IPS-18a (cell line): ENCODE measurements at regions not wholly inside any gene's neighbourhood (a gene's known extent, or its start where the extent isn't known, plus 50 kb on each side); places are given as distances from the start of the nearest gene placed in this dataset.

Experiments
- H3K27ac ChIP-seq: one replicate; pipeline ENCODE4 v1.5.1; 2013; ENCODE audit warnings: low read length
- H3K27me3 ChIP-seq: one replicate; pipeline ENCODE4 v1.6.1; 2013; ENCODE audit warnings: mild to moderate bottlenecking, low read length; ENCODE audit not compliant: control insufficient read depth, insufficient read depth
- H3K36me3 ChIP-seq: one replicate; pipeline ENCODE4 v1.6.1; 2013; ENCODE audit warnings: low read depth, low read length; ENCODE audit not compliant: control insufficient read depth
- H3K4me1 ChIP-seq: one replicate; pipeline ENCODE4 v1.6.1; 2013; ENCODE audit warnings: low read depth, low read length; ENCODE audit not compliant: control insufficient read depth
- H3K4me3 ChIP-seq: one replicate; pipeline ENCODE4 v1.5.1; 2013; ENCODE audit warnings: low read length
- H3K9ac ChIP-seq: one replicate; pipeline ENCODE4 v1.6.1; 2013; ENCODE audit warnings: mild to moderate bottlenecking, low read length, moderate library complexity
- H3K9me3 ChIP-seq: one replicate; pipeline ENCODE4 v1.6.1; 2013; ENCODE audit warnings: low read depth, low read length; ENCODE audit not compliant: control insufficient read depth

- H3K36me3 ChIP-seq, result no peaks in the 10 kb centered on the region
- H3K9ac ChIP-seq, result no peak overlapping the region
- H3K4me3 ChIP-seq, result no peak overlapping the region
- no peaks in the 10 kb centered on the region for H3K27me3 ChIP-seq
- no peaks in the 10 kb centered on the region for H3K9me3 ChIP-seq
- peaks cover 20% of the 10 kb centered on the region for H3K4me1 ChIP-seq
- H3K27ac ChIP-seq, result no peak overlapping the region
Observed at GRCh38 chr9:107675351-107676259, 186.0 kb upstream of the KLF4 start.

DNA sequence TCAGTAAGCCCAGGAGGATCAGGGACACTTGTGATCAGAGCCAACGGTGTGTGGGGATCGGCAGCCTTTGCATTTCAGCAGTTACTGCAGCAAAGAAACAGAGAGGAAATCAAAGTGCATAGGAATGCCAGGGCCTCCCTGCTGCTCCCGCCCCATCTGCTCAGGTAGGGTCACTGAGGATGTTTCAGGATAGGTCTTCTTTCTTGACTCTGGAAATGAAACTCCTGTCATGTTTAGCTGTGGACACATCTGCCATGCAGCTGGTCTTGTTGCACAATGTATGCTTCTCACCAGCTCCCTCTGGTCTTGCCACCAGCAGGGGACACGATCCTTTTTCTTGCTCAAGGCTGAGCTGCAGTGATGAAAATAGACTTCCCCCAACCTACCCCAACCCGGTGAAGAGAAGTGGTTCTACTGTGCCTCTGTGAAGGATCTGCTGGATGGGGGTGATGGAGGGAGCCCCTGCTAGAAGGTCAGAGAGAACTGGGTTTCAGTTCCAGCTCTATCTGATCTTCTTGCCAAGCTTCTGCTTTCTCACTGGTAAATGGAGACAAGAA is 185.2 kb upstream of the KLF4 start:
- no peaks in the 10 kb centered on the region for H3K27me3 ChIP-seq
- H3K4me1 ChIP-seq, result peaks cover 20% of the 10 kb centered on the region
- H3K36me3 ChIP-seq, result no peaks in the 10 kb centered on the region
- peak overlapping the region; percentile 70 for H3K27ac ChIP-seq
- H3K4me3 ChIP-seq, result peak overlapping the region; percentile 50
- peak overlapping the region; percentile 1 for H3K9ac ChIP-seq
- H3K9me3 ChIP-seq, result no peaks in the 10 kb centered on the region

DNA sequence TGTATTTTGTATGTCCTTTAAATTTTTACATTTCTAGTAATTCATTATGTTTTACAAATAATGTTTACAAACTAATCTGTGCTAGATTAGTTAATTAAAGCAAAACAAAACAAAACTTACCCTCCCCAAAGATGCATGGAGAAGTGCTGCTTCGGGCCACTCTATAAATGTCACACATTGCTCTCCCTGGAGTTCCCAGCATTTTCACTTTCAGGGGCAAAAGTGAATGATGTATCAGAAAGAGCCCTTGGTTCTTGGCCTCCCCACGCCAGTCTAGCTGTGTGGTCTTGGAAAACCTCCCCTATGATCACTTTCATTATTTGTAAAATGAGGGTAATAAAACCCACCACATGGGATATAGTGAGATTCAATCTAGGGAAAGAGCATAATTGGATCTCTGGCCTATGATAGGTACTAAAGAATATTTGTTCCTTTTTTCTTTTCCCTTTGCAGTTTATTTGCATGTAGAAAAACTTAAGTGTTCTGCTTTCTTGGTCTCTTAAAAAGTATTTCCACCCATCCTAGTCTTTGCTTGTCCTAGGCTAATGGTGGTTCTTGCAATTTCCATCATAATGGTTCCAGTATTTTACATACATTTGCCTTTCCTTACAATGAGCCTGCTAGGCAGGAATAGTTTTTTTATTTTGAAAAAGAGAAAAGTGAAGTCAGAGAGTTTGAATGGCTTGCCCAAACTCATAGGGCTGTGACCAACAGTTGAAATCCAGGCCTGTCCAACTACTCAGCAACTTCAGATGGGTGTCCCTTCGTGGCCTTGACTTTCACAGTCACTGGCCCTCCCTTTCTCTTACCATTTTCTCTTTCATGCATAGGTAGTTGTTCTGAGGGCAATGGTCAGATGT is 184.5 kb upstream of the KLF4 start:
- H3K9me3 ChIP-seq, result no peaks in the 10 kb centered on the region
- no peaks in the 10 kb centered on the region for H3K27me3 ChIP-seq
- no peak overlapping the region for H3K9ac ChIP-seq
- peaks cover 20% of the 10 kb centered on the region for H3K4me1 ChIP-seq
- H3K4me3 ChIP-seq, result peak overlapping the region; percentile 50
- no peaks in the 10 kb centered on the region for H3K36me3 ChIP-seq
- H3K27ac ChIP-seq, result peak overlapping the region; percentile 70

- Histone ChIP-seq H3K4me1 (peaks cover 20% of the 10 kb centered on the region), H3K27ac (no peak overlapping the region), H3K9me3 (no peaks in the 10 kb centered on the region)
Observed at GRCh38 chr9:107671588-107671987, 182.0 kb upstream of the KLF4 start.

GRCh38 chr9:107669422-107669821 is 179.9 kb upstream of the KLF4 start:
- H3K9me3 ChIP-seq, result no peaks in the 10 kb centered on the region
- no peak overlapping the region for H3K27ac ChIP-seq
- no peak overlapping the region for H3K4me3 ChIP-seq
- H3K9ac ChIP-seq, result no peak overlapping the region
- no peaks in the 10 kb centered on the region for H3K36me3 ChIP-seq
- H3K27me3 ChIP-seq, result no peaks in the 10 kb centered on the region
- H3K4me1 ChIP-seq, result peaks cover 11% of the 10 kb centered on the region

More at GRCh38 chr9:107671588-107671987, 182.0 kb upstream of the KLF4 start:
- Histone ChIP-seq H3K4me3 (no peak overlapping the region), H3K9ac (no peak overlapping the region), H3K36me3 (no peaks in the 10 kb centered on the region), H3K27me3 (no peaks in the 10 kb centered on the region)

GRCh38 chr9:107667231-107668070 is 177.9 kb upstream of the KLF4 start:
- H3K27me3 ChIP-seq, result no peaks in the 10 kb centered on the region
- no peaks in the 10 kb centered on the region for H3K4me1 ChIP-seq
- H3K27ac ChIP-seq, result no peak overlapping the region
- H3K9me3 ChIP-seq, result no peaks in the 10 kb centered on the region
- H3K4me3 ChIP-seq, result no peak overlapping the region
- H3K36me3 ChIP-seq, result no peaks in the 10 kb centered on the region
- no peak overlapping the region for H3K9ac ChIP-seq

GRCh38 chr9:107665057-107665456 is 175.5 kb upstream of the KLF4 start:
- Histone ChIP-seq H3K9me3 (no peaks in the 10 kb centered on the region), H3K27me3 (no peaks in the 10 kb centered on the region), H3K4me3 (no peak overlapping the region)

DNA sequence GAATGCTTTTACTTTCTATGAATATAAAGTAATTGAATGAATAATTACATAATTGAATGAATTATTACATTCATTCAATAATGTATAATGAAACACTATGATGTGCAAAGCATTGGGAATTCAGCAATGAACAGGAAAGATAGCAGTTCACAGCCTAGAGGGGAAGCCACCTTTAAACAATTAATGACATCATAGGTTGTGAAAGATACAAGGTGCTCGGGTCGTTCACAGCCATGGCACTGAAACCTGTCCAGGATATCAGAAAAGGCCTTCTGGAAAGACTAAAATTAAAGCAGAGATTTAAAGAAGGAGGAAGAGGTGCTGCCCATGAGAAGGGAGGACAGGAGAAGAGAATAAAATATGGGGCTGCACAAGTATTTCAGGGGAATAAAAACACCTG is 171.4 kb upstream of the KLF4 start:
- Histone ChIP-seq H3K4me1 (no peaks in the 10 kb centered on the region), H3K9me3 (no peaks in the 10 kb centered on the region), H3K27ac (no peak overlapping the region), H3K36me3 (no peaks in the 10 kb centered on the region), H3K4me3 (no peak overlapping the region), H3K9ac (no peak overlapping the region), H3K27me3 (no peaks in the 10 kb centered on the region)

More at GRCh38 chr9:107665057-107665456, 175.5 kb upstream of the KLF4 start:
- Histone ChIP-seq H3K9ac (no peak overlapping the region), H3K4me1 (no peaks in the 10 kb centered on the region), H3K36me3 (no peaks in the 10 kb centered on the region), H3K27ac (no peak overlapping the region)

DNA sequence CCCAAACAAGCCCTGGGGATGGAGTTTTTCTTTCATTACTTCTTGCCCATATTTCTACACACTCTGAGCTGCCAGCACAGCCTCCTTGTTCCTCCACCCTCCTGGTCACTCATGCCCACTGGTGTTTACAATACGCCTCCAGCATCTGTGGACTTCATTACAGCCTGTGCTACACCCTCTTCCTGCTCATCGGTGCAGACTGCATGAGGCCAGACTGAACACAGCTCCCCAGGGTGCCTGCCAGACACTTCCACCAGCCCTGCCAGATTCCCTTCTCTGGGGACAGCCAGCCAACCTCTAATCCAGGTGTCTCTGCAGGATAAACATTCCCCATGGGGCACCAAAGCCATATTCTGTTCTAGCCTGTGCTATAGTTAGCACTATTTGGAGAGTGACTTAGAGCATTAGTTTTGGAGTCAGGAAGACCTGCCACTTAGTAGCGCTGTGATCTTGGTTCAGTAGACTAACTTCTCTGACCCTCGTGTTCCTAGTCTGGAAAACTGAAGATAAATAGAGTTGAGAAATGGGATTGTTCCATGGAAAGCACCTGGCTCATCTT is 163.8 kb upstream of the KLF4 start:
- no peaks in the 10 kb centered on the region for H3K36me3 ChIP-seq
- H3K9ac ChIP-seq, result no peak overlapping the region
- H3K27me3 ChIP-seq, result no peaks in the 10 kb centered on the region
- no peaks in the 10 kb centered on the region for H3K9me3 ChIP-seq
- no peak overlapping the region for H3K4me3 ChIP-seq
- H3K4me1 ChIP-seq, result peaks cover 3% of the 10 kb centered on the region
- no peak overlapping the region for H3K27ac ChIP-seq

- Histone ChIP-seq H3K9me3 (no peaks in the 10 kb centered on the region), H3K4me1 (peaks cover 3% of the 10 kb centered on the region), H3K27ac (no peak overlapping the region), H3K4me3 (no peak overlapping the region), H3K27me3 (no peaks in the 10 kb centered on the region), H3K9ac (no peak overlapping the region), H3K36me3 (no peaks in the 10 kb centered on the region)
Observed at GRCh38 chr9:107650995-107651394, 161.4 kb upstream of the KLF4 start.
